Activated naive CD8-positive, alpha-beta T cell treated with anti-CD3 and anti-CD28 coated beads for 36 hours (primary cell): ENCODE measurements at regions not wholly inside any gene's neighbourhood (a gene's known extent, or its start where the extent isn't known, plus 50 kb on each side); places are given as distances from the start of the nearest gene placed in this dataset.

ENCODE experiments used
- DNase-seq: peaks from one replicate; pipeline ENCODE4 v3.0.0; 2021
- H3K27ac Mint-ChIP-seq: one replicate; pipeline ENCODE4 v1.8.0; 2022; ENCODE audit warnings: mild to moderate bottlenecking, moderate library complexity, mixed read lengths
- H3K27me3 Mint-ChIP-seq: one replicate; pipeline ENCODE4 v1.8.0; 2022; ENCODE audit warnings: mild to moderate bottlenecking, mixed read lengths
- H3K36me3 Mint-ChIP-seq: one replicate; pipeline ENCODE4 v1.8.0; 2021; ENCODE audit warnings: mild to moderate bottlenecking, mixed read lengths
- H3K4me1 Mint-ChIP-seq: one replicate; pipeline ENCODE4 v1.8.0; 2021; ENCODE audit warnings: mixed read lengths
- H3K4me3 Mint-ChIP-seq: one replicate; pipeline ENCODE4 v1.8.0; 2022; ENCODE audit warnings: mild to moderate bottlenecking, moderate library complexity, mixed read lengths
- H3K9me3 Mint-ChIP-seq: one replicate; pipeline ENCODE4 v1.8.0; 2022; ENCODE audit warnings: mixed read lengths

DNA sequence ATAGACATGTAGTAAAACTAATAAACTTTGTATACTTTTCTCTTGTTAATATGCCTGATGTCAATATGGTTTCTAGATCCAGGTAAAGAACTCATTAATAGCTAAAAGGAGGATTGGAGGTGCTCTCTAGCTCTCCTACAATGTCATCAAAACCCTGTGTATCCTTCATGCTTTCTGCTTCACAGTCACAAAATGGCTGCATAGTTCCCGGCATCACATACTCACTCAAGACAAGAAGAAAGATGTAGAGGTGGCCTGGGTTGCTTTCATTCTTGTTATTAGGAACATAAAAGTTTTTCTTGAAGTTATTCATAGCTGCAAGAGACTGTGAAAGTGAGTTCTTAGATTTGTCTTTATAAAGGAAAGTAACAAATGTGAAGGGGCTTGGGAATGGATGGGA is 149.7 kb upstream of the EEPD1 start:
- peaks cover 3% of the 10 kb centered on the region for H3K27me3 Mint-ChIP-seq

DNA sequence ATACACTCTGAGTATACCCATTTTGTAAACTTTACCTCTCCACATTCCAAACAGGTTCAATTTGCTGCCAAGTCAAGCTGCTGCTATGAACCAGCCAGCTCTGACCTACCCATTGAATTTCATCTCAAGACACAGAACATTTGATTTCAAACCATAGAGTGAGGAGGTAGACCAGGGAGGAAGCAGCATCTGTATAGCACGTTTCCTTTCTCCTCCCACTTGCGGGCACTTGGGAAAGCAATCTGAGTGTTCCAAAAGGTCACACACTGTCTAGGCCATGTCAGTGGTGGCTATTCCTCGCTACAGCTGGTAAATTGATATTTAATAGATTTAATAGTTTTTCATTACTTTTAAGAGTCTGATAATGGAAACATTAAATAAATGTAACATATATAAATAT is 147.8 kb upstream of the EEPD1 start:
- DNase-seq: no peak
- peaks cover 3% of the 10 kb centered on the region for H3K27me3 Mint-ChIP-seq
- no peaks in the 10 kb centered on the region for H3K9me3 Mint-ChIP-seq
- H3K4me1 Mint-ChIP-seq: peaks cover 6% of the 10 kb centered on the region
- H3K27ac Mint-ChIP-seq: no peak overlapping the region
- H3K4me3 Mint-ChIP-seq: no peak overlapping the region
- no peaks in the 10 kb centered on the region for H3K36me3 Mint-ChIP-seq

More for the DNA sequence above, 149.7 kb upstream of the EEPD1 start:
- Mint-ChIP-seq H3K36me3 (no peaks in the 10 kb centered on the region), H3K27ac (no peak overlapping the region), H3K4me1 (peaks cover 6% of the 10 kb centered on the region), H3K4me3 (no peak overlapping the region), H3K9me3 (no peaks in the 10 kb centered on the region)
- DNase-seq: no peak

DNA sequence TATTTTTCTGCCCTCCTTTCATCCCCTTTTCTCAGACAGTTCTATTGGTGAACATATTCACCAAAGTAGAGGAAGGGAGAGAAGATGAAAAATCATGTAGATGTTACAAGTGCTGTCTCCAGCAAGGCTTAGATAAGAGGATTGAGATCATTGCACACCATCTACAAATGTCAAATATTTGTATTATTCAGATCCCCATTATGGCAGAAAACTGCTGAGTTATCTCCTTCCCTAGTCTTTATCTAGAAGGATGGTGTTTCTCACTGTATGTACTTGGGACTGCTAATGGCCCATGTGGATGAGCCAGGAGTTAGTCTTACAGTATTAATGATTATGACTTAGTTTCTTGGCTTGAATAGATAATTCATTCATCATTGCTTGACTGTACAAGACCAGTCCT is 147.2 kb upstream of the EEPD1 start:
- no peak overlapping the region for H3K4me3 Mint-ChIP-seq
- H3K36me3 Mint-ChIP-seq: no peaks in the 10 kb centered on the region
- no peak overlapping the region for H3K27ac Mint-ChIP-seq
- peaks cover 3% of the 10 kb centered on the region for H3K27me3 Mint-ChIP-seq
- H3K4me1 Mint-ChIP-seq: peaks cover 6% of the 10 kb centered on the region
- no peak for DNase-seq
- no peaks in the 10 kb centered on the region for H3K9me3 Mint-ChIP-seq

DNA sequence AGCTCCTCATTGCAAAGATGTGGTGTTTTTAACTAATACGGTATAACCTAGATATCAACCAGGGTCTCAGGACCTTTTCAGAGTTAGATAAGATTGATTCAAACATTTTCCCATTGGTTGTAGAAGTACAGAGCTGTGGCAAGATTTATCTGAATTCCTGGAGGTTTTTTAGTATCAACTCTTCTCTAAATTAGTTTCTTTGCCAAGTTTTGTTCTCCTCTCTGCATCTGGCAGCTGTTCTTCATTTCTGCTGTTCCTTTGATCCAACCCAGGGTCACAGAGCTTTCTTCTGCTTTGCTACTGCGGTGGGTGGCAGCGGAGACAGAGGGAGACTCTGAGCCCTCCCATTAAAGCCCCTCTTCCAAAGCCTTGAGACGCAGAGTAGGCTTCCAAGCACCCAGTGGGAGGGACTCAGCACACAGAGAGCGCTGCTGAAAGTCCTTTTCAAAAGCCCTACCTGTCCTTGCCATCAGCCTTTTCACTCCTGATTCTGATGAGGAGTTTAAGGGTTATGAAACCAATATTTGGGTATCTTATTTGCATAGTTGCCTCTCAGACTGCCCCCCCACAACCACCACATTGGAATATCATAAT is 146.3 kb upstream of the EEPD1 start:
- H3K4me1 Mint-ChIP-seq: peaks cover 6% of the 10 kb centered on the region
- DNase-seq: no peak
- peaks cover 3% of the 10 kb centered on the region for H3K27me3 Mint-ChIP-seq
- no peaks in the 10 kb centered on the region for H3K9me3 Mint-ChIP-seq
- H3K36me3 Mint-ChIP-seq: no peaks in the 10 kb centered on the region
- no peak overlapping the region for H3K4me3 Mint-ChIP-seq
- no peak overlapping the region for H3K27ac Mint-ChIP-seq

DNA sequence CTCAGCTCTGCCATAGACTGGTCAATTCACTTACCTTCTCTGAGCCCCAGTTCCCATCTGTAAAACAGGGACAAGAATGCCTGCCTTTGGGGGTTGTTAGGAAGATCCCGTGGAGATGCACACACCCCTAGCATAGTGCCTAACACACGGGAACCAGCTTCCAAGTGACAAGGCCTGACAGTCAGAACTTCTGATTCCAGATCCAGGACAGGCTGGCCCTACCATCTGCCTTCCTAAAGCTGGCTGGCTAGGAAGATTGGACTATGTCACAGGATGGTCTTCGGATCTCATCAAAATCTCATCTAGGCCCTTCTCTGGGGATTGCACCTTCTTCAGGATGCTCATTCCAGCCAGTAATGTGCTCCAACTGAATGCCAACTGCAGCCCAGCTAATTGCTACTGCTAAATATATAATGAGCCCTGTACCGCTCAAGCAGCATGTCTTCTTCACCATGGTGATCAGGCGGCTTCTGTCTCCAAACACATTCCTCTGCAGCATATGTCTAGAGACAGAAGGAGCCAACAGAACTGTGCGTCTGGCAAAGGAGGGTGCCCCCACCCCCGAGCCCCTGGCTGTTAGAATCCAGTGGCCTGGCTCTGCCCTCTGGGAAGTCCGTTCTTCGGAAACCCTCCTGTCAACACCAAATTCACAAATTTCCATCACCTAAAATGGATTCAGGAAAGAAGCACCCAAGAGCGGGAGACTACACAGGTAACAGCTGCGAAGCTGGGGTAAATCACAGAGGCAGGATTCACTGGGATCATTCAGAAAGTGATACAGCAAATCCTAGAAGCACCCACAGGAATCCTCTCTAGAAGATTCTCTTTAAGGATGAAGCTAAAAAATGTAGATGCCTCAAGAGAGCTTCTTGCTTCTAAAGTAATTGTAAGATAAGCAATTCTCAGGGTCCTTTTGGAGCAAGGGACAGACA is 142.1 kb upstream of the EEPD1 start:
- Mint-ChIP-seq H3K27me3 (no peaks in the 10 kb centered on the region), H3K4me1 (no peaks in the 10 kb centered on the region), H3K4me3 (no peak overlapping the region), H3K27ac (no peak overlapping the region), H3K36me3 (no peaks in the 10 kb centered on the region), H3K9me3 (no peaks in the 10 kb centered on the region)
- no peak for DNase-seq

DNA sequence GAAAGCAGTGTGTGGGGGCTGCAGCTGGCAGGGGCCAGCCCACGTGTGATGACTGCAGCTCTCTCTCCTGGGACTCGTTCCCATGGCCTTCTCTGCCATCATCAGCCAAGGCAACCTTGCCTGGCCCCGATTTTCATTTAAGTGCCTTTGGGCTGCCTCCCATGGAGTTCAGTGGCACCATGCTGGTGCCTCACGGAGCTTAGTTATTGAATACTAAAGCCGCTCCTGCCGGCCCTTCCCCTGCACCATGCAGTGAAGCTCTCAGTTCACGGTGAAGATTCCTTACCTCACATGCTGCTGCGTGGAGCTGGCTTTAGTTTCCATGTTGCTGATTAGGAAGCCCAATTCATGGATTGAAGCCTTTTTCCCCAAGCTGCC is 141.5 kb upstream of the EEPD1 start:
- H3K4me3 Mint-ChIP-seq: no peak overlapping the region
- no peak for DNase-seq
- H3K27ac Mint-ChIP-seq: no peak overlapping the region
- no peaks in the 10 kb centered on the region for H3K27me3 Mint-ChIP-seq
- no peaks in the 10 kb centered on the region for H3K9me3 Mint-ChIP-seq
- no peaks in the 10 kb centered on the region for H3K4me1 Mint-ChIP-seq
- H3K36me3 Mint-ChIP-seq: no peaks in the 10 kb centered on the region

DNA sequence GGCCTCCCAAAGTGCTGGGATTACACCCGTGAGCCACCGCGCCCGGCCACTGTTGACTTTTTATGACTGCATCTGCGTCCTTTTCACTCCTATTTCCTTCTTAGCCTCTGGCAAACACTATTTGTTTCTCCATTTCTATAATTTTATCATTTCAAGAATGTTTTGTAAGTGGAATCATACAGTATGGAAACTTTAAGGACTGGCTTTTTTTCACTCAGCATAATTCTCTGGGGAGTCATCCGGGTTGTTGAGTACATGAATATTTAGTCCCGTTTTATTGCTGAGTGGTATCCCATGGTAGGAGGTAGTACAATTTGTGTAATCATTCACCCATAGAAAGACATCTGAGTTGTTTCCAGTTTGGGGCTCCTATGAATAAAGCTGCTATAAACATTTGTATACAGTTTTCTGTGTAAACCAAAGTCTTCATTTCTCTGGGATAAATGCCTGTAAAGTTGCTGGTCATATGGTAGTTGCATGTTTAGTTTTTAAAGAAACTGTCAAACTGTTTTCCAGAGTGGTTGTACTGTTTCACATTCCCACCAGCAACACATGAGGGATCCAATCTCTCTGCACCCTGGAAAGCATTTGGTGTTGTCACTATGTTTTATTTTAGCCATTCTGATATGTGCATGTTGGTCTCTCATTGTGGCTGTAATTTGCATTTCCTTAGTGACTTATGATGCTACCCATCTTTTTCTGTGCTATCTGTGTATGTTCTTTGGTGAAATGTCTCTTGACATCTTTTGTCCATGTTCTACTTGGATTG is 139.6 kb upstream of the EEPD1 start:
- no peaks in the 10 kb centered on the region for H3K36me3 Mint-ChIP-seq
- H3K27ac Mint-ChIP-seq: no peak overlapping the region
- DNase-seq: no peak
- no peak overlapping the region for H3K4me3 Mint-ChIP-seq
- H3K4me1 Mint-ChIP-seq: no peaks in the 10 kb centered on the region
- H3K9me3 Mint-ChIP-seq: no peaks in the 10 kb centered on the region
- no peaks in the 10 kb centered on the region for H3K27me3 Mint-ChIP-seq

DNA sequence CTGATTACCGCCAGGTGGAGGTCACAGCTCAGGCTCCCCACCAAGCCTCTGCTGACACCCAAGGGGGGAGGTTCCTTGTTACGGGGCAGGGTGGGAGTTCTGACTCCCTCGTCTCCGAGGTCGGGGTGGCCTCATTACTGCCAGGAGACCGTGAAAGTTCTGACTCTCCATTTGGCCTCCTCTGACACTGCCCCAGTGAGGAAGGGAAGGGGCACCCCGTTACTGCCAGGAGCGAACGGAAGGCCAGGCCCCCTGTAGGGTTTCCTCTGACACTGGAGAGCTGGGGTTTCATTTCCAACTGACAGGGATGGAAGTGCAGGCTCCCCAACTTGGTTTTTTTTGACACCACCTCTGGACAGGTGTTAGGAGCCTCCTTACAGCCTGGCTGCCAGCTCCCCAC is 138.1 kb upstream of the EEPD1 start:
- Mint-ChIP-seq H3K36me3 (no peaks in the 10 kb centered on the region), H3K4me3 (no peak overlapping the region), H3K27me3 (no peaks in the 10 kb centered on the region), H3K4me1 (no peaks in the 10 kb centered on the region), H3K27ac (no peak overlapping the region), H3K9me3 (no peaks in the 10 kb centered on the region)
- no peak for DNase-seq

DNA sequence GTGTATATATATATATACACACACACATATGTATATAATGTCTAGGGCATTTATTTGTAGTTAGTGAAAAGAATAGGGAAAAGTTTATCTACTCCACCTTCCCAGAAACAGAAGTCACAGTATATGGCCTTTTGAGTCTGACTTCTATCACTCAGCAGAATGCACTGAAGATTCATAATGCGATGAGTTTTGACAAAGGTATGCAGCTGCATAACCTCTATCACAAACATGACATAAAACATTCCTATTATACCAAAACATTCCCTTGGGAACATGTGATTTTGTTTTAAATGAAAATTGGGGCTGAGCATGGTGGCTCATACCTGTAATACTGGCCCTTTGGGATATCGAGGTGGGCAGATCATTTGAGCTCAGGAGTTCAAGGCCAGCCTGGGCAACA is 137.3 kb upstream of the EEPD1 start:
- H3K4me3 Mint-ChIP-seq: no peak overlapping the region
- H3K4me1 Mint-ChIP-seq: no peaks in the 10 kb centered on the region
- H3K36me3 Mint-ChIP-seq: no peaks in the 10 kb centered on the region
- no peak for DNase-seq
- no peak overlapping the region for H3K27ac Mint-ChIP-seq
- no peaks in the 10 kb centered on the region for H3K9me3 Mint-ChIP-seq
- H3K27me3 Mint-ChIP-seq: no peaks in the 10 kb centered on the region

DNA sequence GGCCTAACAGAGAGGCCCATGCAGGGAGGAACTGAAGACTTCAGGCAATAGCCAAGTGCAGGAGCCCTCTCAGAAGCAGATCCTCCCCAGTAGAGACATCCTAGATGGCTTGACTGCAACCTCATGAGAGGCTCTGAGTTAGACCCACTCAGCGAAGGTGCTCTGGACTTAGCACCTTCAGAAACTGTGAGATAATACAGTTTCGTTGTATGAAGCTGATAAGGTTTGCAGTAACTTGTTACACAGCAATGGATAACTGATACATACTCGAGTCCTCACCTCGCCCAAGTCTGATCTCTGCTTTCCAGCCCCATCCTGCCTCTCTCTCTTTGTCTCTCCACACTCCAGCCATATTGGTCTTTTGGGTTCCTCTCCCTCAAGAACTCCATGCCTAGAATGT is 136.4 kb upstream of the EEPD1 start:
- no peak for DNase-seq
- Mint-ChIP-seq H3K4me3 (no peak overlapping the region), H3K4me1 (no peaks in the 10 kb centered on the region), H3K36me3 (no peaks in the 10 kb centered on the region), H3K9me3 (no peaks in the 10 kb centered on the region), H3K27ac (no peak overlapping the region), H3K27me3 (no peaks in the 10 kb centered on the region)

DNA sequence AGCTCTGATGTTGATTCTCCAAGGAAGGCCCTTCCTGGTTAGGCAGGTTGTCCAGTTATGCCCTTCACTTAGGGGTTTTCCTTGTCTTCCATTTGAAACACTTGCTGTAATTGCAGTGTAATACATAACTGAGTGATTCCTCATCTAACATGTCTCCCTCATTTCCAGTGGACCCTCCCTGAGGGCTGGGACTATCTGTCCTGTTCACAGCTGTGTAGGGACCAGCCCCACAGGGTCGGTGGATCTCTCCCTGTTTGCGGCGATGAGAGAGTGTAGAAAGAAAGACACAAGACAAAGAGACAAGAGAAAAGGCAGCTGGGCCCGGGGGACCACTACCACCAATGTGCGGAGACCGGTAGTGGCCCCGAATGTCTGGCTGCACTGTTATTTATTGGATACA is 135.9 kb upstream of the EEPD1 start:
- no peak for DNase-seq
- H3K27ac Mint-ChIP-seq: no peak overlapping the region
- H3K4me1 Mint-ChIP-seq: no peaks in the 10 kb centered on the region
- H3K27me3 Mint-ChIP-seq: no peaks in the 10 kb centered on the region
- H3K4me3 Mint-ChIP-seq: no peak overlapping the region
- no peaks in the 10 kb centered on the region for H3K36me3 Mint-ChIP-seq
- no peaks in the 10 kb centered on the region for H3K9me3 Mint-ChIP-seq

DNA sequence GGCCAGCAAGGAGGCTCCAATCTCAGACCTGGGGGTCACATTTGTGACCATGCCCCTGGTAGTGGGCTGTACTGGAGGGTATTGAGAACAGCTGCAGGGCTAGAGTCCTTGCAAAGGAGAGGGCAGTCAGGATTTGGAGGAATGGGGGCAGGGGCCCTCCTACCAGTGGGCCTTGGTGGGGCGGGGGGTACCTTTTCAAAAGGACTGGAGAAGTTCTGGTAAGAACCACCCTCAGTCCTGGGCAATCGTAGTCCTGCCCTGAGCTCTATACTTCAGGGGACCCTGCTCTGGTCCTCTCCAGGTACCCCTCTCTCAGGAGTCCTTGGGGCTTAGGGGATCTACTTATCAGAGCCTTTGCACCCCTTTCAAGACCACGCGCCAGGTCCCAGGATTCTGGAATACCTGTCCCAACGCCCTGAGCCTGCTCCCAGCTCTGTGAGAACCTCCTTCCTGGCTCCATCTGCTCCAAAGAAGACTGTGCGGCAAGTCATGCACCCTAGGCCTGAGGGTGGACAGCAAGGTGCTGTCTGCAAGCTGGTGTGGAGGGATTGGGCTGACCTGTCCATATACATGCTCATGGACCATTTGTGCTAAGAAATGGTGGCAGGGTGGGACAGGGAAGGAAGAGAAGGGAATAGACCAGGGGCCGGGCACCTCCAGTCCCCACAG is 134.1 kb upstream of the EEPD1 start:
- H3K9me3 Mint-ChIP-seq: no peaks in the 10 kb centered on the region
- no peak overlapping the region for H3K4me3 Mint-ChIP-seq
- H3K36me3 Mint-ChIP-seq: no peaks in the 10 kb centered on the region
- H3K27ac Mint-ChIP-seq: no peak overlapping the region
- no peaks in the 10 kb centered on the region for H3K4me1 Mint-ChIP-seq
- DNase-seq: no peak
- H3K27me3 Mint-ChIP-seq: no peaks in the 10 kb centered on the region

DNA sequence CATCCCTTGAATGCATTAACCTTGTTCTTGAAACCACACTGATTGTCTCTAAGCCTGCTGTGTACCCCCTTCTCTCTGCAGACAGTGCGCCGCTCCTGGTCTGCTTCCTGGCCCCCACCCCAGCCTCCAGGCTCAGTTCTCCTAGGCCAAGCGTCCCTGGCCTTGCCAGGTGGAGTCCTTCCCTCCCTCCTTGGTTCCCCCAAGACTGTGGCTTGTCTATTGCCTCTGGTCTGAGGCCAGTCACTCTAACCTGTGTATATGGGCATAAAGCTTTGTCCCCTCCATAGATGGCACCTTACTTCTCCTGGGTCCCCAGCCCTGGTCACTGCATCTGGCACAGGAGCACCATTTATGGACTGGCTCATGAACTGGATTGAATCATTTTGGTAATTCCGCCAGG is 133.5 kb upstream of the EEPD1 start:
- DNase-seq: no peak
- no peak overlapping the region for H3K27ac Mint-ChIP-seq
- no peaks in the 10 kb centered on the region for H3K27me3 Mint-ChIP-seq
- H3K4me3 Mint-ChIP-seq: no peak overlapping the region
- no peaks in the 10 kb centered on the region for H3K36me3 Mint-ChIP-seq
- H3K4me1 Mint-ChIP-seq: no peaks in the 10 kb centered on the region
- no peaks in the 10 kb centered on the region for H3K9me3 Mint-ChIP-seq

DNA sequence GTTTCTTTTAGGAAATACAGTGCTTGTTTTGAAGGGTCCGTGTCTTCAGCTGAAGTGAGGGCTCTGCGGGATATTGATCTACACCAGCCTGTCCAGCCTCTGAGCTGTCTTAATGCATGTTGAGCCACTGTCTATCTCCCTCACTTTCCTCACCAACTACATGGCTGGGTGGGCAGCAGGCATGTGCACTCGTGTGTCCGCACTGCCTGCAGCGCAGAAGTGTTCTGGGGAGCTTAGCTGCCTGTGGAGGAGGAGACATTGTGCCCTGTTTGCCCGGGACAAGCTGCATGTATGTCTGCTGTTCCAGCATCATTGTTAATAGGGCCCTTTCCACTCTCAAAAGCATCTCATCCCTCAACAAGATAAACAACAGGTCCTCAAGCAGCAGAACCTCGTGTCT is 133.1 kb upstream of the EEPD1 start:
- no peak overlapping the region for H3K4me3 Mint-ChIP-seq
- no peaks in the 10 kb centered on the region for H3K4me1 Mint-ChIP-seq
- DNase-seq: no peak
- H3K27me3 Mint-ChIP-seq: no peaks in the 10 kb centered on the region
- H3K36me3 Mint-ChIP-seq: no peaks in the 10 kb centered on the region
- H3K27ac Mint-ChIP-seq: no peak overlapping the region
- H3K9me3 Mint-ChIP-seq: no peaks in the 10 kb centered on the region

DNA sequence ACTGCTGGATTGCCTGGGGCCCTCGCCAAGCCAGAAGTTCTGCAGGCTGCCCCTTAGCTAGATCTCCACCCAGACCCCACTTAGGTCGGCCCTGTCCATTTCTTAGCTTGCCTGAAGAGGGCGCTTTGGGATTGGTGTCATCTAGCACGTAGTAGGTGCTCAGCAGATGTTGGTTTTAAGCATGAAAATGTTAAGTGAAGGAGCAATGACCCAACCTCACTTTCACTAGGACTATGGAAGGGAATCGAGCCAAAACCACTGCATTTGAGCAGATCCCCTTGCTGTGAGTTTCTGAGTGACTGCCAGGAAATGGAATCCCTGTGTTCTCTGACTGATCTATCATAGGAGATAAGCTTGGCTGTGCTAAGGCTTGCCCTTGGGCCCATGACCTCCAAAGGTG is 131.7 kb upstream of the EEPD1 start:
- H3K9me3 Mint-ChIP-seq: no peaks in the 10 kb centered on the region
- no peaks in the 10 kb centered on the region for H3K27me3 Mint-ChIP-seq
- no peaks in the 10 kb centered on the region for H3K4me1 Mint-ChIP-seq
- no peak for DNase-seq
- H3K4me3 Mint-ChIP-seq: no peak overlapping the region
- no peak overlapping the region for H3K27ac Mint-ChIP-seq
- H3K36me3 Mint-ChIP-seq: no peaks in the 10 kb centered on the region
